Upper lobe of left lung (tissue), 6 donors: ENCODE measurements at regions not wholly inside any gene's neighbourhood (a gene's known extent, or its start where the extent isn't known, plus 50 kb on each side); places are given as distances from the start of the nearest gene placed in this dataset.

Experiments used
- ATAC-seq, 2 donors: fragments of 200-7000 bp; cut with Tn5 transposase; one replicate each; pipeline ENCODE4 v1.9.1; 2022; ENCODE audit warnings: mild to moderate bottlenecking in 2 of 2, moderate library complexity in 2 of 2; ENCODE audit not compliant: low FRiP score in 2 of 2
- DNase-seq, 2 donors: peaks; one replicate each; pipeline ENCODE4 v3.0.0-alpha.2; 2019 to 2020
- H3K27ac ChIP-seq, 4 donors: fragments of 200-600 bp; sonication (generic); one replicate each; pipeline ENCODE4 v1.5.1; 2016 to 2019
- H3K27me3 ChIP-seq, 4 donors: fragments of 200-600 bp; sonication (generic); one replicate each; pipeline ENCODE4 v1.5.1; 2017 to 2019
- H3K36me3 ChIP-seq, 4 donors: fragments of 200-600 bp; sonication (generic); one replicate each; pipeline ENCODE4 v1.5.1; 2016 to 2019
- H3K4me1 ChIP-seq, 4 donors: fragments of 200-600 bp; sonication (generic); one replicate each; pipeline ENCODE4 v1.5.1; 2018 to 2019
- H3K4me3 ChIP-seq, 4 donors: fragments of 200-600 bp; sonication (generic); one replicate each; pipeline ENCODE4 v1.5.1; 2017 to 2019; ENCODE audit warnings: mild to moderate bottlenecking in 2 of 4, moderate library complexity in 1 of 4
- H3K9me3 ChIP-seq, 4 donors: fragments of 200-600 bp; sonication (generic); one replicate each; pipeline ENCODE4 v1.5.1; 2018 to 2019
- CTCF ChIP-seq, 6 experiments: fragments of 450-650 bp in 4 of 6; fragments of 200-600 bp in 2 of 6; sonication (generic) in 2 of 6; IDR thresholded peaks; one replicate each; pipeline ENCODE4 v1.5.1; 2016 to 2019; ENCODE audit warnings: antibody characterized with exemption in 6 of 6
- EP300 ChIP-seq, 4 donors: sonication (generic); formaldehyde crosslinking; IDR thresholded peaks; one replicate each; pipeline ENCODE4 v1.5.1; 2017; ENCODE audit warnings: antibody characterized with exemption in 4 of 4, control low read depth in 2 of 4
- POLR2A ChIP-seq, 4 donors: fragments of 450-650 bp; IDR thresholded peaks; one replicate each; pipeline ENCODE4 v1.5.1; 2016 to 2017; ENCODE audit warnings: antibody characterized with exemption in 4 of 4, mild to moderate bottlenecking in 2 of 4
- POLR2AphosphoS5 ChIP-seq, 2 donors: sonication (generic); formaldehyde crosslinking; IDR thresholded peaks; one replicate each; pipeline ENCODE4 v1.5.1; 2017; ENCODE audit warnings: antibody characterized with exemption in 2 of 2
- WGBS, 2 donors: methylation state at CpG; one replicate each; pipeline ENCODE4 v1.1.5; 2017 to 2018; 5-methylcytosine and 5-hydroxymethylcytosine counted together
- donor health status: DM: no; HTN: no; CAD: no; lungs with moderate emphysema.
- donor health status: DM: no; HTN: yes; CAD: no; lungs with severe emphysema.

GRCh38 chr10:4025339-4025738 is 240.3 kb upstream of the KLF6 start:
- no peak overlapping the region for H3K4me3 ChIP-seq
- H3K9me3 ChIP-seq, result no peaks in the 10 kb centered on the region
- DNase-seq, result no peak
- H3K27me3 ChIP-seq, result no peaks in the 10 kb centered on the region
- H3K27ac ChIP-seq, result no peak overlapping the region
- peaks cover 0 to 5% (median 1%) of the 10 kb centered on the region in 4 donors for H3K4me1 ChIP-seq
- WGBS, 2 donors, result 60 to 72% methylated on average over 4 of the region's 4 CpGs
- no peak for TF ChIP-seq EP300 (IDR thresholded peaks at IDR 0.05)
- no peak for TF ChIP-seq CTCF (IDR thresholded peaks at IDR 0.05)
- TF ChIP-seq POLR2A (IDR thresholded peaks at IDR 0.05), result no peak
- no peak for TF ChIP-seq POLR2AphosphoS5 (IDR thresholded peaks at IDR 0.05)
- no peaks in the 10 kb centered on the region for H3K36me3 ChIP-seq
- no peak for ATAC-seq

DNA sequence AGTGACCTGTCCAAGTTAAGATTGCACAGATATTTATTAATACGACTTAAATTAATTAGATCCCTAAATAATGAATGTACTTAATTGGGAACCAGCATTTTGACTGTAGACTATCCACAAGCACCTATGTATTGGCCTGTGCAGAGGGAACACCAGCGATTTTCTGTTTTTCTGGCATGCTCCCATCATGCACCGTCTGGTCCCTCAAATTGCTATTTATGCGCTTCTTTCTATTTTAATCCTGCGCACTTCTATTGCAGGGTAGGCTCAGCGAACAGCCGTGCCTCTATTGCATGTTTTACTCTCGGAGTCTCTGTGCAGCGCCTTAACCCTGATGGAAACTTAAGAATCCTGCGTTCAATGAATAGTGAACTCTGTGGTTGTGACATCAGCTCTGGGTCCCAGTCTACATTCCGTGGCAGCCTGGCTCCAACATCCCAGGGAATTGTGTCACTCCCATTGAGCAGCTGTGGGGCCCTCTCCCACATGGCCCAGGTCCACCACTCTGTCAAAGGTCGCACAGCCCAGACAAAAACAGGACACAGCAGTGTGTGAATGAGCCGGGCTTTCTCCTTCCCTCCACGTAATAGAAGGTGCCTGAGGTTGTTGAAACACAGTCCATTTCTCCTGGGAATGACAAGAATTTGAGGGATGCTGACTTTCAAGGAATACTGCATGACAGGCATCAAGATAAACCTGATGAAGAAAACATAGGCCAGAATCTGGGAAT is 239.7 kb upstream of the KLF6 start:
- H3K9me3 ChIP-seq, result no peaks in the 10 kb centered on the region
- no peak for ATAC-seq

GRCh38 chr10:4024027-4024426 is 239.0 kb upstream of the KLF6 start:
- H3K9me3 ChIP-seq, result no peaks in the 10 kb centered on the region
- WGBS, 2 donors, result 92 to 93% methylated on average over 17 of the region's 17 CpGs

More for the DNA sequence above, 239.7 kb upstream of the KLF6 start:
- 87 to 91% methylated on average over 14 of the region's 14 CpGs for WGBS, 2 donors
- DNase-seq, result no peak
- no peaks in the 10 kb centered on the region for H3K36me3 ChIP-seq
- H3K27ac ChIP-seq, result no peak overlapping the region
- H3K27me3 ChIP-seq, result no peaks in the 10 kb centered on the region
- H3K4me3 ChIP-seq, result no peak overlapping the region
- no peak for TF ChIP-seq POLR2A (IDR thresholded peaks at IDR 0.05)
- TF ChIP-seq EP300 (IDR thresholded peaks at IDR 0.05), result no peak
- TF ChIP-seq POLR2AphosphoS5 (IDR thresholded peaks at IDR 0.05), result no peak
- no peak for TF ChIP-seq CTCF (IDR thresholded peaks at IDR 0.05)
- H3K4me1 ChIP-seq, result peaks cover 0 to 5% (median 1%) of the 10 kb centered on the region in 4 donors

GRCh38 chr10:4022473-4022872 is 237.5 kb upstream of the KLF6 start:
- no peak for TF ChIP-seq POLR2A (IDR thresholded peaks at IDR 0.05)
- TF ChIP-seq CTCF (IDR thresholded peaks at IDR 0.05), result no peak
- TF ChIP-seq POLR2AphosphoS5 (IDR thresholded peaks at IDR 0.05), result no peak
- TF ChIP-seq EP300 (IDR thresholded peaks at IDR 0.05), result no peak
- DNase-seq (no peak), ATAC-seq (no peak)
- Histone ChIP-seq H3K4me3 (no peak overlapping the region), H3K27me3 (no peaks in the 10 kb centered on the region), H3K27ac (no peak overlapping the region), H3K36me3 (no peaks in the 10 kb centered on the region), H3K9me3 (no peaks in the 10 kb centered on the region), H3K4me1 (no peaks in the 10 kb centered on the region)
- 78 to 81% methylated on average over 7 of the region's 7 CpGs for WGBS, 2 donors

More at GRCh38 chr10:4024027-4024426, 239.0 kb upstream of the KLF6 start:
- Histone ChIP-seq H3K36me3 (no peaks in the 10 kb centered on the region), H3K27me3 (no peaks in the 10 kb centered on the region), H3K27ac (no peak overlapping the region), H3K4me1 (peaks cover 0 to 2% (median 0%) of the 10 kb centered on the region in 4 donors), H3K4me3 (no peak overlapping the region)
- no peak for DNase-seq
- ATAC-seq, result no peak
- TF ChIP-seq CTCF (IDR thresholded peaks at IDR 0.05) (no peak), EP300 (IDR thresholded peaks at IDR 0.05) (no peak), POLR2AphosphoS5 (IDR thresholded peaks at IDR 0.05) (no peak), POLR2A (IDR thresholded peaks at IDR 0.05) (no peak)

GRCh38 chr10:4020631-4021030 is 235.6 kb upstream of the KLF6 start:
- Histone ChIP-seq H3K27ac (no peak overlapping the region), H3K27me3 (no peaks in the 10 kb centered on the region), H3K4me3 (no peak overlapping the region), H3K36me3 (no peaks in the 10 kb centered on the region), H3K4me1 (no peaks in the 10 kb centered on the region), H3K9me3 (no peaks in the 10 kb centered on the region)
- TF ChIP-seq CTCF (IDR thresholded peaks at IDR 0.05), result no peak
- TF ChIP-seq POLR2AphosphoS5 (IDR thresholded peaks at IDR 0.05), result no peak
- no peak for TF ChIP-seq EP300 (IDR thresholded peaks at IDR 0.05)
- TF ChIP-seq POLR2A (IDR thresholded peaks at IDR 0.05), result no peak
- WGBS, 2 donors, result 91 to 95% methylated on average over 5 of the region's 5 CpGs
- ATAC-seq (no peak), DNase-seq (no peak)
